Activated CD8-positive, alpha-beta T cell treated with anti-CD3 and anti-CD28 coated beads for 36 hours (primary cell): ENCODE measurements at regions not wholly inside any gene's neighbourhood (a gene's known extent, or its start where the extent isn't known, plus 50 kb on each side); places are given as distances from the start of the nearest gene placed in this dataset.

Experiments used
- ATAC-seq: fragments of 200-7000 bp; cut with Tn5 transposase; one replicate; pipeline ENCODE4 v1.10.0; 2021; ENCODE audit warnings: mild to moderate bottlenecking, moderate library complexity
- CTCF ChIA-PET: fragments of 350-600 bp; sonication (Branson Sonifier 250); formaldehyde crosslinking; loops from one replicate; lab custom pipeline; 2021; ENCODE audit warnings: antibody characterized with exemption; lab: Charles Lee
- POLR2A ChIA-PET: fragments of 350-600 bp; sonication (Branson Sonifier 250); formaldehyde crosslinking; loops from one replicate; lab custom pipeline; 2021; ENCODE audit warnings: antibody characterized with exemption; lab: Charles Lee
- DNase-seq: peaks from one replicate; pipeline ENCODE4 v3.0.0-alpha.2; 2020
- H3K27ac Mint-ChIP-seq: one replicate; pipeline ENCODE4 v1.8.0; 2021; ENCODE audit warnings: mild to moderate bottlenecking, mixed read lengths
- H3K27me3 Mint-ChIP-seq: one replicate; pipeline ENCODE4 v1.8.0; 2021; ENCODE audit warnings: mixed read lengths
- H3K36me3 Mint-ChIP-seq: one replicate; pipeline ENCODE4 v1.8.0; 2021; ENCODE audit warnings: low read depth, mixed read lengths
- H3K4me1 Mint-ChIP-seq: one replicate; pipeline ENCODE4 v1.8.0; 2021; ENCODE audit warnings: low read depth, mixed read lengths
- H3K4me3 Mint-ChIP-seq: one replicate; pipeline ENCODE4 v1.8.0; 2021; ENCODE audit warnings: mild to moderate bottlenecking, moderate library complexity, mixed read lengths
- H3K9me3 Mint-ChIP-seq: one replicate; pipeline ENCODE4 v1.8.0; 2021; ENCODE audit warnings: mixed read lengths
- intact Hi-C: fragments of 100-400 bp; cut with micrococcal nuclease; formaldehyde crosslinking; loops from one replicate; pipeline ENCODE4 v1.10.0; 2022
- TF ChIP-seq, protein P1 (sequence below): fragments of 200-600 bp; IDR thresholded peaks from one replicate; pipeline ENCODE4 v1.8.0; 2022; ENCODE audit warnings: antibody characterized with exemption, mild to moderate bottlenecking

DNA sequence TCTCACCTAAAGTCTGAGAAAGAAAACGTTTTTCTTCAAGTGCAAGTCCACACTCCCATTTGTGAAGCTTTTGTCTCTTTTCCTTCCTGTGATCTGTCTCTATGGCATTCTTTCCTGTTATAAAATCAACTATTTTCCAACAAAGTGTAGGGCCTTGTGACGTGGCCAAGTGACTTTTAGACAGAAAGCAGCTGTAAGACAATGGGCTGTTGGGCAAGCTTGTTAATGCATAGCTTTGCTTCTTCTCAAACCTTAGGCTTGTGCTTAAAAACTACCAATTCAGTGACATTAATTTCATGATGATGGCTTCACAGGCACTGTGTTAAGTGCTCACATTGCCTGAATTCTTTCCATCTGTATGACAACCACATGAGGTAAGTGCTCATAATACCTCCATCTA, 83.5 kb downstream of the VCY1B start:
- intact Hi-C loops: no loop called here
- H3K36me3 Mint-ChIP-seq: no peaks in the 10 kb centered on the region
- ChIA-PET POLR2A (no interaction called here), CTCF (no interaction called here)
- no peak for ATAC-seq
- TF ChIP-seq, protein P1, sequence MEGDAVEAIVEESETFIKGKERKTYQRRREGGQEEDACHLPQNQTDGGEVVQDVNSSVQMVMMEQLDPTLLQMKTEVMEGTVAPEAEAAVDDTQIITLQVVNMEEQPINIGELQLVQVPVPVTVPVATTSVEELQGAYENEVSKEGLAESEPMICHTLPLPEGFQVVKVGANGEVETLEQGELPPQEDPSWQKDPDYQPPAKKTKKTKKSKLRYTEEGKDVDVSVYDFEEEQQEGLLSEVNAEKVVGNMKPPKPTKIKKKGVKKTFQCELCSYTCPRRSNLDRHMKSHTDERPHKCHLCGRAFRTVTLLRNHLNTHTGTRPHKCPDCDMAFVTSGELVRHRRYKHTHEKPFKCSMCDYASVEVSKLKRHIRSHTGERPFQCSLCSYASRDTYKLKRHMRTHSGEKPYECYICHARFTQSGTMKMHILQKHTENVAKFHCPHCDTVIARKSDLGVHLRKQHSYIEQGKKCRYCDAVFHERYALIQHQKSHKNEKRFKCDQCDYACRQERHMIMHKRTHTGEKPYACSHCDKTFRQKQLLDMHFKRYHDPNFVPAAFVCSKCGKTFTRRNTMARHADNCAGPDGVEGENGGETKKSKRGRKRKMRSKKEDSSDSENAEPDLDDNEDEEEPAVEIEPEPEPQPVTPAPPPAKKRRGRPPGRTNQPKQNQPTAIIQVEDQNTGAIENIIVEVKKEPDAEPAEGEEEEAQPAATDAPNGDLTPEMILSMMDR: no peak
- H3K9me3 Mint-ChIP-seq: no peaks in the 10 kb centered on the region
- H3K27me3 Mint-ChIP-seq: no peaks in the 10 kb centered on the region
- no peak overlapping the region for H3K27ac Mint-ChIP-seq
- H3K4me1 Mint-ChIP-seq: no peaks in the 10 kb centered on the region
- no peak overlapping the region for H3K4me3 Mint-ChIP-seq
- no peak for DNase-seq

DNA sequence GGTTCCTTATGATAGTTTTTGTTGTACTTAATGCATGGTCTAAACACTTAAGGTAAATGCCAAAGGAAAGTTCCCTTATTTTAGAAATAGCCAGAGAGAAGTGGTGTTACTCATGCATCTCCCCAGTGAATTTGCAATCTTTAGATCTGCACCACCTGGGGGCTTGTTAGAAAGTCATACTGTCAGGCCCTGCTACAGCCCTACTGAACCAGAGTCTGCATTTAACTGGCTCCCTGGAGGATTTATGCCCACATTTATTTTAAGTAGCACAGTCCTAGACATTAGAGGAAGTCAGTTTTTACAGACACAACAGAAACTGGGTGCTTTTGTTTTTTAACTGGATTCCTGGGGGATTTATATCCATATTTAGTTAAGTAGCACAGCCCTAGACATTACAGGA, 89.6 kb downstream of the VCY1B start:
- Mint-ChIP-seq H3K27me3 (peaks cover 2% of the 10 kb centered on the region), H3K27ac (no peak overlapping the region), H3K4me1 (no peaks in the 10 kb centered on the region), H3K36me3 (no peaks in the 10 kb centered on the region), H3K9me3 (no peaks in the 10 kb centered on the region), H3K4me3 (no peak overlapping the region)
- intact Hi-C loops: no loop called here
- no peak for DNase-seq
- ChIA-PET CTCF (no interaction called here), POLR2A (no interaction called here)
- TF ChIP-seq, protein P1: no peak
- no peak for ATAC-seq

DNA sequence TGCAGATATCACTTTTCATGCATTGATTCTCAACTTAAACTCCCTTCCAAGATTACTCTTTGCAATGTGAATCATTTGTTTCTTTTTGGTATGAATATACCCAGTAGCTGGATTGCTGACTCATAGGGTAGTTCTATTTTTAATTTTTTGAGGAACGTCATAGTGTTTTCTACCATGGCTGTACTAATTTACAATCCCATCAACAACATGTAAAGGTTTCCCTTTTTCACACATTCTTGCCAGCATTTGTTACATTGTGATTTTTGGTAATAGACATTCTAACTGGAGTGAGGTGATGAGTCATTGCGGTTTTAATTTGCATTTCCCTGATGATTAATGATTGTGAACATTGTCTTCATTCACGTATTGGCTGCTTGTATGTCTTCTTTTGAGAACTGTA, 126.7 kb downstream of the VCY1B start:
- Mint-ChIP-seq H3K9me3 (no peaks in the 10 kb centered on the region), H3K4me1 (peaks cover 9% of the 10 kb centered on the region), H3K4me3 (no peak overlapping the region), H3K27me3 (no peaks in the 10 kb centered on the region), H3K36me3 (no peaks in the 10 kb centered on the region), H3K27ac (no peak overlapping the region)
- POLR2A ChIA-PET: no interaction called here
- ATAC-seq: peak; percentile 37
- DNase-seq: no peak
- CTCF ChIA-PET: no interaction called here
- intact Hi-C loops: no loop called here
- TF ChIP-seq, protein P1: no peak

DNA sequence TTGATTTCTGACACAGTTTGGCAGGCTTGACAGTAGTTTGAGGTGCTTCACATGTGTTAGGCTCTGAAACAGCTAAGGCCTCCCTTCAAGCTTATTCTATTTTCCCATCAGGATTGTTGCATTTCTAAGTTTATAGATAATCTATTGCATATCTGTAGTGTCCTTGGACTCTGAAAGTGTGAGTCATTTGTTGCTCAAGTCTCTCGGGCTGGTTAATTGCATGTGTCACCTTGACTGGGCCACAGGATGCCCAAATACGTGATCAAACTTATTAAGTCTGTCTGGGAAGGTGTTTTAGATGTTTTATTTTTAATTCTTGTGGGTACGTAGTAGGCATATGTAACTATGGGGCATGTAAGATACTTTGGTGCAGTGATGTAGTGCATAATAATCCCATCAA, 166.0 kb downstream of the VCY1B start:
- TF ChIP-seq, protein P1: no peak
- ChIA-PET CTCF (no interaction called here), POLR2A (no interaction called here)
- H3K4me3 Mint-ChIP-seq: no peak overlapping the region
- no peaks in the 10 kb centered on the region for H3K4me1 Mint-ChIP-seq
- intact Hi-C loops: no loop called here
- ATAC-seq (no peak), DNase-seq (no peak)
- no peaks in the 10 kb centered on the region for H3K36me3 Mint-ChIP-seq
- no peak overlapping the region for H3K27ac Mint-ChIP-seq
- H3K9me3 Mint-ChIP-seq: no peaks in the 10 kb centered on the region
- H3K27me3 Mint-ChIP-seq: no peaks in the 10 kb centered on the region

DNA sequence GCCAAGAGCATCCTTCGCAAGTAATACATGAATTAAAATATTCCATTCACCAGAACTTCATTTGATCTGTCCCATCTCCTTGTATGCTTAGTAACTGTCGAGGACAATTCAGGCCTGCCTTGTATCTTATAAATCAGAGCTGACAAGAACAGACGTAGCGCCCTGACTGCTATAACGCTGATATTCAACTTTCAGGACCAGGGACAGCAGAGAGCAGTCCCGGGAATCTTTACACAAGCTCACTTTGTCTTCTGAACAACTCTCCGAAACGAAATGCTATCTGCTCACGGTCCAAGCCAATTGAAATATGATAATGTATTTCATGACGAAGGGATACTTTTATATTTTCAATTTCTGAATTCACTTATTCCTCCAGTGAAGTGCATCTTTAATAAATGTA, 175.7 kb downstream of the VCY1B start:
- ATAC-seq: no peak
- H3K27me3 Mint-ChIP-seq: peaks cover 4% of the 10 kb centered on the region
- no peak for DNase-seq
- intact Hi-C loops: no loop called here
- TF ChIP-seq, protein P1: no peak
- CTCF ChIA-PET: no interaction called here
- H3K9me3 Mint-ChIP-seq: no peaks in the 10 kb centered on the region
- peaks cover 5% of the 10 kb centered on the region for H3K4me1 Mint-ChIP-seq
- H3K27ac Mint-ChIP-seq: no peak overlapping the region
- no peak overlapping the region for H3K4me3 Mint-ChIP-seq
- H3K36me3 Mint-ChIP-seq: no peaks in the 10 kb centered on the region
- POLR2A ChIA-PET: no interaction called here
